ENCODE measurements at regions not wholly inside any gene's neighbourhood (a gene's known extent, or its start where the extent isn't known, plus 50 kb on each side); places are given as distances from the start of the nearest gene placed in this dataset.
"Not testable (repeated sequence)": the region's sequence is repeated elsewhere in the genome, so short reads cannot be mapped to it uniquely, and the experiment has no call there.

DNA sequence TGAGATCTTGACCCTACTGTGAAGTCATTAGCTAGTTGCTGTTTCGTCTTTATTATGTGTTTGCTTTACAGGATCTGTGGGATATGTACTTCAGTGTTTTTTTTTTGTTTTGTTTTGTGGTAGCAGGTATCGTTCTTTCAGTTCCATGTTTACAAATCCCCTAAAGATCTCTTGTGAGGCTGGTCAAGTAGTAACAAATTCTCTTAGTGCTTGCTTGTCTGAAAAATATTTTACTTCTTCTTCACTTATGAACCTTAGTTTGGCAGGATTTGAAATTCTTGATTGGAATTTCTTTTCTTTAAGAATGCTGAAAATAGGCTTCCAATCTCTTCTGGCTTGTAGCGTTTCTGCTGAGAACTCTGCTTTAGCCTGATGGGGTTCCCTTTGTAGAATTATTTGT is 235.8 kb upstream of the ALCAM start:
- no peak for DNase-seq (ENCODE audit: low read depth)
- TF ChIP-seq, protein P1, sequence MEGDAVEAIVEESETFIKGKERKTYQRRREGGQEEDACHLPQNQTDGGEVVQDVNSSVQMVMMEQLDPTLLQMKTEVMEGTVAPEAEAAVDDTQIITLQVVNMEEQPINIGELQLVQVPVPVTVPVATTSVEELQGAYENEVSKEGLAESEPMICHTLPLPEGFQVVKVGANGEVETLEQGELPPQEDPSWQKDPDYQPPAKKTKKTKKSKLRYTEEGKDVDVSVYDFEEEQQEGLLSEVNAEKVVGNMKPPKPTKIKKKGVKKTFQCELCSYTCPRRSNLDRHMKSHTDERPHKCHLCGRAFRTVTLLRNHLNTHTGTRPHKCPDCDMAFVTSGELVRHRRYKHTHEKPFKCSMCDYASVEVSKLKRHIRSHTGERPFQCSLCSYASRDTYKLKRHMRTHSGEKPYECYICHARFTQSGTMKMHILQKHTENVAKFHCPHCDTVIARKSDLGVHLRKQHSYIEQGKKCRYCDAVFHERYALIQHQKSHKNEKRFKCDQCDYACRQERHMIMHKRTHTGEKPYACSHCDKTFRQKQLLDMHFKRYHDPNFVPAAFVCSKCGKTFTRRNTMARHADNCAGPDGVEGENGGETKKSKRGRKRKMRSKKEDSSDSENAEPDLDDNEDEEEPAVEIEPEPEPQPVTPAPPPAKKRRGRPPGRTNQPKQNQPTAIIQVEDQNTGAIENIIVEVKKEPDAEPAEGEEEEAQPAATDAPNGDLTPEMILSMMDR (IDR thresholded peaks at IDR 0.05; ENCODE audit: insufficient read depth, low read depth, low read length, missing control alignments) = no peak
- no peak overlapping the region for H3K4me3 ChIP-seq (ENCODE audit: low read length)

DNA sequence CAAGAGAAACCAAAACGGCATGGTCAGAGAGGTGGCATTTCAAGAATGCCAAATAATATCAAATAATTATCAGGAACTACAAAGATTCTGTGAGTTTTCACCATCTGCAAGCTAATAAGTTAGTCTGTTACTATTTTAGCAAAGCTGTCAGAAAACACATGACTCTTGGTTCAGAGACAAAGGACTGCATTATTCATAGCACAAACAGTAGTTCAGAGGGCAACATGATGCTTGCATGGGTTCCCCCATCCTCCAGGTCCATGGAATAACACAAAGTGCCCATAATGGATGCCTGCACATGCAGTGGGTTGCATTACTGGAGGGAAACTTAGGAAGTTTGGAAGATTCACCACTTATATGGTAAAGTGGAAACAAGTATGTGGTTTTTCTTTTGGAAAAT is 228.8 kb upstream of the ALCAM start:
- no peak for DNase-seq (ENCODE audit: low read depth)
- TF ChIP-seq, protein P1 (IDR thresholded peaks at IDR 0.05; ENCODE audit: insufficient read depth, low read depth, low read length, missing control alignments) = no peak
- no peak overlapping the region for H3K4me3 ChIP-seq (ENCODE audit: low read length)

DNA sequence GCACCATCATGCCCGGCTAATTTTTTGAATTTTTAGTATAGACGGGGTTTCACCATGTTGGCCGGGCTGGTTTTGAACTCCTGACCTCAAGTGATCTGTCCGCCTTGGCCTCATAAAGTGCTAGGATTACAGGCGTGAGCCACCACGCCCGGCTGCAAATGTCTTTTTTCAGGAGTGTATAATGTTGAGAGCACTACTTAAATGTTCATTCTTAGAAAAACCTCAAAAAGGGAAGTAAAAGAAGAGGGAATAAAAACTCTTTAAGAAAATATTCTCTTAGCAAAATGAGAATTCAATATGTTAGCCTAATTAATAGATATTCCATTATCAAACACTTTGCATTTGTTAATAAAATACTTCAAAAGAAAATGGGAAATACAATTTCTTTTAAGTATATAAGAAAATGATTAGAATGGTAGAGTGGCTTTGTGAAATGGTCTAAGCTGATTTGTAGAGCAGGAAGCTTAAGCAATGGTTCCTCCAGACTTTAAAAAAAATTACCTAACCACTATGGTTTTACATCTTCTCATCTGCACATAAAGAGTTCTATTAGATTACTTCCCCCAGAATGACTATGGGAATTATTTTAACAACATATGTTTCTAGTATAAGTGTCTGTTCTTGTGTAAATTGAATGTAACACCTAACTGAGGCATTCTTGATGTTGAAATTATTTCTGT is 226.7 kb upstream of the ALCAM start:
- TF ChIP-seq, protein P1 (IDR thresholded peaks at IDR 0.05; ENCODE audit: insufficient read depth, low read depth, low read length, missing control alignments) = no peak

DNA sequence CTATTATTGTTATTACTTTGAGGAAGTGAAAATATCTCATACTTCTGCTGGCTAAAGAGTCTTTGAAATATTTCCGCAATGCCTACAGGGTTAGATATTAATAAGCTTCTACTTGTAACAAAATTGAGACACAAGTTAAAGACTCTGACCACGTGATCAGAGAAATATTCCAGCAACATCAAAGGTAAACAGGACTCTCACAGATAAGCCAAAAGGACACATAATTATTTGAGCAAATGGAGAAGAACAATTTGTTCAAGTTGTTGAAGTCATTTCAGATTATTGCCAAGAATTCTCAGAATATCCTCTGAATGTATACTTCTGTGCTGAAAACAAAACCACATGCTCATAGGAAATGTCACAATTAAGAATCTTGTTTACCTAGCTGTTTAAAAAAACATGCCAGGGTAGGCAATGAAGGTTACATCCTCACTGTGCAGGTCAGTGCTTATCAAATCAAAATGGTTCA is 225.8 kb upstream of the ALCAM start:
- H3K4me3 ChIP-seq (ENCODE audit: low read length) = no peak overlapping the region
- DNase-seq (ENCODE audit: low read depth) = no peak
- TF ChIP-seq, protein P1 (IDR thresholded peaks at IDR 0.05; ENCODE audit: insufficient read depth, low read depth, low read length, missing control alignments) = no peak

More for the DNA sequence above, 226.7 kb upstream of the ALCAM start:
- no peak for DNase-seq (ENCODE audit: low read depth)
- no peak overlapping the region for H3K4me3 ChIP-seq (ENCODE audit: low read length)

DNA sequence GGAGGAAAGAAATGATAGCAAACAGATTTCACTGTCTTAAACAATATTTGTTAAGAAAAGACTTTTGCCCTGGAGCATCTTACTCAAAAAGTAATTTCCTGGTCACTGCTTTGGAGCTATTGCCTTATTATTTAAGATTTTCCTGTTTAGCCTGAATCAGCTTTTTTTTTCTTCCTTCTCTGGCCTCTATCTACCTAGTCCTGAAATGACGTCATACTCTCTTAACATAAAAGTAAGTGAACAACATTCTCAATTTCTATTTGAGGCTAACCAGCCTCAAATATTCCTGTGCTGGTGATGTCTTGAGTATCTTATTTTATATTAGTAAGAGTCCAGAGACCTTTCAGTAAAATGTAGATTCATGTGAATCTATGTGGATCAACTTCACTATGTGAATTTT is 221.9 kb upstream of the ALCAM start:
- TF ChIP-seq, protein P1 (IDR thresholded peaks at IDR 0.05; ENCODE audit: insufficient read depth, low read depth, low read length, missing control alignments) = no peak
- no peak overlapping the region for H3K4me3 ChIP-seq (ENCODE audit: low read length)
- peak; percentile 38 for DNase-seq (ENCODE audit: low read depth)

DNA sequence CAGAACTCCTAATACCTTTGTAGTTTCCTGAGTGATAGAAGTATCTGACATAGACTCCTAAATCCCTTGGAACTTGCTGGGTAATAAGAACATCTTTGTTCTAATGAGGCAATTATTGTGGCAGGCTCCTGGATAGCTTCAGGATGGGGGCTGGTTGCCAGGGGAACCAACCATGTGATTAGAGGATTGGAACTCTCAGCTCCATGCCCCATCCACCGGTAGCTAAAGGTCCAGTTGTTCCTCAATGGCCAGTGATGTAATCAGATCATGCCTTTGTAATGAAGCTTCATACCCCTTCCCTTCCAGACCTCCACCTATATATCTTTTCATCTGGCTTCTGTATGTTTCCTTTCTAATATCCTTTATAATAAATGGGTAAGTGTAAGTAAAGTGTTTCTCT is 221.2 kb upstream of the ALCAM start:
- TF ChIP-seq, protein P1 (IDR thresholded peaks at IDR 0.05; ENCODE audit: insufficient read depth, low read depth, low read length, missing control alignments) = no peak
- DNase-seq (ENCODE audit: low read depth) = no peak
- H3K4me3 ChIP-seq (ENCODE audit: low read length) = no peak overlapping the region

DNA sequence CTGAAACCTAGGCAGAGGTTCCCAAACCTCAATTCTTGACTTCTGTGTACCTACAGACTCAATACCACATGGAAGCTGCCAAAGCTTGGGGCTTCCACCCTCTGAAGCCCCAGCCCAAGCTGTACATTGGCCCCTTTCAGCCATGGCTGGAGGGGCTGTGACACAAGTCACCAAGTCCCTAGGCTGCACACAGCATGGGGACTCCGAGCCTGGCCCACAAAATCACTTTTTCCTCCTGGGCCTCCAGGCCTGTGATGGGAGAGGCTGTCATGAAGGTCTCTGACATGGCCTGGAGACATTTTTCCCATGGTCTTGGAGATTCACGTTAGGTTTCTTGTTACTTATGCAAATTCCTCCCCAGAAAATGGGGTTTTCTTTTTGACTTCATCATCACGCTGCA is 217.5 kb upstream of the ALCAM start:
- DNase-seq (ENCODE audit: low read depth); H3K4me3 ChIP-seq (ENCODE audit: low read length): not testable (repeated sequence)
